Activated B cell treated with CpG ODN at 0.5 μM for 24 hours (primary cell): ENCODE measurements at regions not wholly inside any gene's neighbourhood (a gene's known extent, or its start where the extent isn't known, plus 50 kb on each side); places are given as distances from the start of the nearest gene placed in this dataset.

Experiments used
- ATAC-seq: fragments of 200-7000 bp; cut with Tn5 transposase; one replicate; pipeline ENCODE4 v1.10.0; 2021; ENCODE audit warnings: low read depth, mild to moderate bottlenecking, moderate library complexity
- CTCF ChIA-PET: fragments of 350-600 bp; sonication (Branson Sonifier 250); formaldehyde crosslinking; loops from one replicate; lab custom pipeline; 2021; ENCODE audit warnings: antibody characterized with exemption; lab: Charles Lee
- POLR2A ChIA-PET: fragments of 350-600 bp; sonication (Branson Sonifier 250); formaldehyde crosslinking; loops from one replicate; lab custom pipeline; 2021; ENCODE audit warnings: antibody characterized with exemption; lab: Charles Lee
- DNase-seq: peaks from one replicate; pipeline ENCODE4 v3.0.0; 2022
- H3K27ac Mint-ChIP-seq: one replicate; pipeline ENCODE4 v1.8.0; 2020; ENCODE audit warnings: mixed read lengths
- H3K27me3 Mint-ChIP-seq: one replicate; pipeline ENCODE4 v1.8.0; 2021; ENCODE audit warnings: mixed read lengths
- H3K36me3 Mint-ChIP-seq: one replicate; pipeline ENCODE4 v1.8.0; 2021; ENCODE audit warnings: low read depth, mixed read lengths
- H3K4me1 Mint-ChIP-seq: one replicate; pipeline ENCODE4 v1.8.0; 2021; ENCODE audit warnings: mixed read lengths
- H3K4me3 Mint-ChIP-seq: one replicate; pipeline ENCODE4 v1.8.0; 2020; ENCODE audit warnings: mild to moderate bottlenecking, mixed read lengths
- H3K9me3 Mint-ChIP-seq: one replicate; pipeline ENCODE4 v1.8.0; 2020; ENCODE audit warnings: mixed read lengths
- CTCF ChIP-seq: fragments of 200-600 bp; IDR thresholded peaks from one replicate; pipeline ENCODE4 v1.8.0; 2022; ENCODE audit warnings: antibody characterized with exemption, mild to moderate bottlenecking
- intact Hi-C: fragments of 100-400 bp; cut with micrococcal nuclease; formaldehyde crosslinking; loops from one replicate; pipeline ENCODE4 v1.15.1; 2024

- Mint-ChIP-seq H3K4me1 (no peaks in the 10 kb centered on the region), H3K36me3 (no peaks in the 10 kb centered on the region), H3K9me3 (no peaks in the 10 kb centered on the region), H3K27ac (no peak overlapping the region), H3K4me3 (no peak overlapping the region), H3K27me3 (no peaks in the 10 kb centered on the region)
- ChIA-PET CTCF (no interaction called here), POLR2A (no interaction called here)
- DNase-seq, result no peak
- no peak for ATAC-seq
- no peak for TF ChIP-seq CTCF
- intact Hi-C loops, result no loop called here
Measured at GRCh38 chr12:77644915-77645605, 185.6 kb upstream of the NAV3 start.

- CTCF ChIA-PET, result no interaction called here
- no peak for DNase-seq
Measured at GRCh38 chr12:77642246-77642645, 188.4 kb upstream of the NAV3 start.

GRCh38 chr12:77640356-77640755, 190.3 kb upstream of the NAV3 start:
- H3K4me3 Mint-ChIP-seq, result no peak overlapping the region
- H3K4me1 Mint-ChIP-seq, result no peaks in the 10 kb centered on the region
- H3K36me3 Mint-ChIP-seq, result no peaks in the 10 kb centered on the region
- H3K9me3 Mint-ChIP-seq, result no peaks in the 10 kb centered on the region
- no peak for DNase-seq
- H3K27ac Mint-ChIP-seq, result no peak overlapping the region
- no peaks in the 10 kb centered on the region for H3K27me3 Mint-ChIP-seq
- ChIA-PET POLR2A (no interaction called here), CTCF (no interaction called here)
- ATAC-seq, result no peak
- intact Hi-C loops, result no loop called here
- TF ChIP-seq CTCF, result no peak

More at GRCh38 chr12:77642246-77642645, 188.4 kb upstream of the NAV3 start:
- Mint-ChIP-seq H3K27ac (no peak overlapping the region), H3K4me1 (no peaks in the 10 kb centered on the region), H3K4me3 (no peak overlapping the region), H3K36me3 (no peaks in the 10 kb centered on the region), H3K27me3 (no peaks in the 10 kb centered on the region), H3K9me3 (no peaks in the 10 kb centered on the region)
- POLR2A ChIA-PET, result no interaction called here
- TF ChIP-seq CTCF, result no peak
- intact Hi-C loops, result no loop called here
- ATAC-seq, result no peak

DNA sequence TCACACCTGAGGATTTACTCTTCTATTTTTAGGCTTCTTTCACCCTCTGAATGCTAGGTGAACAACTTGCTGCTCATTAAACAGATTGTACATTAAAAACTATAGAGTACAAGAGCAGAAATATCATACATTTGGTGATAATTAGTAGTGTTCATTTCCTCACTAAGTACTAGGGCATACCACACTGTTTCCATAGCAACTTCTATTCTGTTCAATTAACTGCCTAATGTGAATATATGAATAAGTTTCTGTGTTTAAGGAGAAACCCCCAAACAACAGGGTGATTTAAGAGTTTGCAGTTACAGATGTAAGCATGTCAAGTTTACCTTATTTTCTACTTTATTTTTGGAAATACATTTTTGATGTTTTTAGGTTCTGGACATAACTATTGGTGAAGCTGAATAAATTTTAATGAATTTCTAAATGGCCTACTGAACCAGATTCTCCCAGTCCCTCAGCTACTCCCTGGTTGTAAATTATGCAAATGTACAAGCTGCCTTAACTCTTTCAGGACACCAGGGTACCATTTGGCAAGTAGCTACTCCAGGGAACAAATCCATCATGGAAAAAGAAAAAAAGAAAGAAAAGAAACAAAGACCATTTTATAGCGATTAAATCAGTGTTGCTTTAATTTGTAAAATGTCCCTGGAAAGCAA, 199.8 kb upstream of the NAV3 start:
- CTCF ChIA-PET, result no interaction called here

More for the DNA sequence above, 199.8 kb upstream of the NAV3 start:
- Mint-ChIP-seq H3K27ac (no peak overlapping the region), H3K9me3 (peaks cover 6% of the 10 kb centered on the region), H3K4me1 (no peaks in the 10 kb centered on the region), H3K27me3 (no peaks in the 10 kb centered on the region), H3K4me3 (no peak overlapping the region), H3K36me3 (no peaks in the 10 kb centered on the region)
- DNase-seq, result no peak
- no peak for TF ChIP-seq CTCF
- POLR2A ChIA-PET, result no interaction called here
- ATAC-seq, result no peak
- intact Hi-C loops, result no loop called here
